ENCODE measurements at regions not wholly inside any gene's neighbourhood (a gene's known extent, or its start where the extent isn't known, plus 50 kb on each side); places are given as distances from the start of the nearest gene placed in this dataset.

GRCh38 chr2:7951001-7951400, 730.9 kb upstream of the ID2 start:
- intact Hi-C loops (cut with micrococcal nuclease), result no loop called here

GRCh38 chr2:7951490-7951889, 730.4 kb upstream of the ID2 start:
- POLR2A ChIA-PET, result interaction anchor here (1.8 kb wide), 1 partner anchor 48 kb away, joined by 3 read pairs; no protein-coding TSS in a partner anchor
- CTCF ChIA-PET, result no interaction called here
- Histone ChIP-seq H3K9me2 (ENCODE audit: insufficient read depth) (no peaks in the 10 kb centered on the region), H3K4me2 (ENCODE audit: low read length) (no peak overlapping the region), H3K9me3 (ENCODE audit: control insufficient read depth in 1 of 2, insufficient read depth in 1 of 2, low read depth in 1 of 2, low read length in 2 of 2) (no peaks in the 10 kb centered on the region), H3K9ac (ENCODE audit: low read length) (no peak overlapping the region), H3K4me1 (ENCODE audit: control insufficient read depth in 1 of 2, insufficient read depth in 2 of 2, low read length in 2 of 2) (no peaks in the 10 kb centered on the region), H3K36me3 (ENCODE audit: control insufficient read depth in 1 of 2, insufficient read depth in 2 of 2, low read length in 2 of 2) (no peaks in the 10 kb centered on the region), H3K27ac (ENCODE audit: low read depth, low read length) (no peak overlapping the region), H3K27me3 (ENCODE audit: insufficient read depth, low read length) (peaks cover 50% of the 10 kb centered on the region; the same call in 1 of the 2 replicates), H3K4me3 (replicated peaks in 1 of 2; ENCODE audit: low read depth in 1 of 2, low read length in 2 of 2) (no peak overlapping the region), H4K20me1 (ENCODE audit: insufficient read depth) (no peaks in the 10 kb centered on the region), H2AFZ (ENCODE audit: low read depth, low read length, poor library complexity, severe bottlenecking) (no peak overlapping the region), H3K79me2 (ENCODE audit: insufficient read depth, low read length) (no peaks in the 10 kb centered on the region)
- intact Hi-C loops (cut with micrococcal nuclease), result no loop called here
- no TSS peak for BruUV-seq (replicated peaks)
- DNase-seq (ENCODE audit: low read depth, low spot score) (no peak), ATAC-seq (no peak)
- RAD21 ChIA-PET (ENCODE audit: low non-redundant PET in 1 of 2, low total read pairs in 2 of 2, uncharacterized antibody in 2 of 2, unreplicated experiment in 2 of 2), result no interaction called here
- TF ChIP-seq EZH2 (IDR thresholded peaks at IDR 0.05) (no peak), CTCF (IDR thresholded peaks at IDR 0.05 in 2 of 3, conservative IDR thresholded peaks at IDR 0.05 in 1 of 3; ENCODE audit: borderline replicate concordance in 1 of 3, insufficient read depth in 1 of 3, low read depth in 2 of 3, low read length in 2 of 3) (no peak), FOSL1 (IDR thresholded peaks at IDR 0.05; ENCODE audit: low read depth) (no peak), CEBPB (IDR thresholded peaks at IDR 0.05; ENCODE audit: low read depth) (no peak), TCF7L2 (IDR thresholded peaks at IDR 0.05; ENCODE audit: borderline replicate concordance, extremely low read depth, insufficient read depth, insufficient read length) (no peak), POLR2A (IDR thresholded peaks at IDR 0.05; ENCODE audit: borderline replicate concordance, extremely low read depth, insufficient read depth, insufficient read length) (no peak), JUND (IDR thresholded peaks at IDR 0.05) (no peak), ZFX (IDR thresholded peaks at IDR 0.05) (no peak), YY1 (IDR thresholded peaks at IDR 0.05; ENCODE audit: extremely low read depth, insufficient replicate concordance, low read depth, low read length) (no peak), ZNF274 (IDR thresholded peaks at IDR 0.05; ENCODE audit: low read depth, low read length) (no peak), ATF3 (IDR thresholded peaks at IDR 0.05) (no peak), ZBTB33 (IDR thresholded peaks at IDR 0.05; ENCODE audit: extremely low read depth, insufficient replicate concordance, low read length) (no peak), ELF1 (IDR thresholded peaks at IDR 0.05; ENCODE audit: borderline replicate concordance, low read depth) (no peak), SRF (IDR thresholded peaks at IDR 0.05; ENCODE audit: low read depth) (no peak), MAX (IDR thresholded peaks at IDR 0.05) (no peak), EZH2phosphoT487 (IDR thresholded peaks at IDR 0.05; ENCODE audit: borderline replicate concordance) (no peak)

More at GRCh38 chr2:7951001-7951400, 730.9 kb upstream of the ID2 start:
- Histone ChIP-seq H3K4me3 (replicated peaks in 1 of 2; ENCODE audit: low read depth in 1 of 2, low read length in 2 of 2) (no peak overlapping the region), H3K36me3 (ENCODE audit: control insufficient read depth in 1 of 2, insufficient read depth in 2 of 2, low read length in 2 of 2) (no peaks in the 10 kb centered on the region), H2AFZ (ENCODE audit: low read depth, low read length, poor library complexity, severe bottlenecking) (no peak overlapping the region), H4K20me1 (ENCODE audit: insufficient read depth) (no peaks in the 10 kb centered on the region), H3K4me1 (ENCODE audit: control insufficient read depth in 1 of 2, insufficient read depth in 2 of 2, low read length in 2 of 2) (no peaks in the 10 kb centered on the region), H3K79me2 (ENCODE audit: insufficient read depth, low read length) (no peaks in the 10 kb centered on the region), H3K9ac (ENCODE audit: low read length) (no peak overlapping the region), H3K27me3 (ENCODE audit: insufficient read depth, low read length) (peaks cover 51% of the 10 kb centered on the region; the same call in 1 of the 2 replicates), H3K9me2 (ENCODE audit: insufficient read depth) (no peaks in the 10 kb centered on the region), H3K9me3 (ENCODE audit: control insufficient read depth in 1 of 2, insufficient read depth in 1 of 2, low read depth in 1 of 2, low read length in 2 of 2) (no peaks in the 10 kb centered on the region), H3K4me2 (ENCODE audit: low read length) (no peak overlapping the region), H3K27ac (ENCODE audit: low read depth, low read length) (no peak overlapping the region)
- ChIA-PET RAD21 (ENCODE audit: low non-redundant PET in 1 of 2, low total read pairs in 2 of 2, uncharacterized antibody in 2 of 2, unreplicated experiment in 2 of 2) (no interaction called here), POLR2A (interaction anchor here (1.8 kb wide), 1 partner anchor 48 kb away, joined by 3 read pairs; no protein-coding TSS in a partner anchor), CTCF (no interaction called here)
- no peak for ATAC-seq
- no TSS peak for BruUV-seq (replicated peaks)
- no peak for TF ChIP-seq ATF3 (IDR thresholded peaks at IDR 0.05)
- DNase-seq (ENCODE audit: low read depth, low spot score), result no peak
